Keratinocyte (primary cell): ENCODE measurements at regions not wholly inside any gene's neighbourhood (a gene's known extent, or its start where the extent isn't known, plus 50 kb on each side); places are given as distances from the start of the nearest gene placed in this dataset.

Experiments
- CTCF ChIP-seq, 3 experiments: IDR thresholded peaks in 1 of 3; conservative IDR thresholded peaks in 1 of 3; optimal IDR thresholded peaks in 1 of 3; 2 replicates in 2 of 3; 3 replicates in 1 of 3; pipeline versions ENCODE3 to v1.5.1; 2011; ENCODE audit warnings: low read length in 3 of 3, mild to moderate bottlenecking in 3 of 3, moderate library complexity in 2 of 3, control low read depth in 1 of 3, inconsistent platforms in 1 of 3; ENCODE audit not compliant: insufficient read depth in 2 of 3; ENCODE audit errors: extremely low read depth in 1 of 3
- EZH2 ChIP-seq: IDR thresholded peaks from one replicate; pipeline ENCODE4 v1.6.1; 2012; ENCODE audit warnings: inconsistent platforms, mild to moderate bottlenecking, low read length, moderate library complexity

GRCh38 chr20:21014528-21014927, 91.6 kb downstream of the LINC00237 start:
- TF ChIP-seq CTCF (optimal IDR thresholded peaks at IDR 0.05 in 1 of 3, IDR thresholded peaks at IDR 0.05 in 1 of 3, conservative IDR thresholded peaks at IDR 0.05 in 1 of 3; ENCODE audit: extremely low read depth in 1 of 3, insufficient read depth in 2 of 3, low read length in 3 of 3) (no peak), EZH2 (no peak)
